CD4-positive, alpha-beta memory T cell (primary cell): ENCODE measurements at regions not wholly inside any gene's neighbourhood (a gene's known extent, or its start where the extent isn't known, plus 50 kb on each side); places are given as distances from the start of the nearest gene placed in this dataset.
"Not testable (repeated sequence)": the region's sequence is repeated elsewhere in the genome, so short reads cannot be mapped to it uniquely, and the experiment has no call there.

Experiments
- CTCF ChIA-PET: fragments of 350-600 bp; sonication (Branson Sonifier 250); formaldehyde crosslinking; loops from one replicate; lab custom pipeline; 2021; ENCODE audit warnings: inconsistent platforms; ENCODE audit not compliant: partially characterized antibody; lab: Charles Lee
- POLR2A ChIA-PET: fragments of 350-600 bp; sonication (Branson Sonifier 250); formaldehyde crosslinking; loops from one replicate; lab custom pipeline; 2021; ENCODE audit not compliant: partially characterized antibody; lab: Charles Lee
- DNase-seq, 5 donors: peaks; one replicate each; pipeline versions ENCODE4 v3.0.0 to v3.0.0-alpha.2; 2020 to 2022; ENCODE audit warnings: mixed read lengths in 1 of 5
- H3K27ac ChIP-seq: one replicate; pipeline ENCODE4 v1.7.0; 2013; ENCODE audit warnings: low read depth, low read length
- H3K27me3 ChIP-seq: 2 replicates; pipeline ENCODE4 v1.7.0; 2013; ENCODE audit warnings: mild to moderate bottlenecking, low read length, moderate library complexity; ENCODE audit not compliant: insufficient read depth
- H3K36me3 ChIP-seq: 2 replicates; pipeline ENCODE4 v1.7.0; 2013; ENCODE audit warnings: mild to moderate bottlenecking, low read length, moderate library complexity; ENCODE audit not compliant: insufficient read depth
- H3K4me1 ChIP-seq: 2 replicates; pipeline ENCODE4 v1.7.0; 2013; ENCODE audit warnings: mild to moderate bottlenecking, low read length, moderate library complexity; ENCODE audit not compliant: insufficient read depth
- H3K4me3 ChIP-seq, 2 donors: one replicate each; pipeline ENCODE4 v1.7.0; 2013; ENCODE audit warnings: low read length in 2 of 2, mild to moderate bottlenecking in 1 of 2
- H3K9me3 ChIP-seq, 2 donors: one replicate each; pipeline ENCODE4 v1.7.0; 2013; ENCODE audit warnings: low read length in 2 of 2, control low read depth in 1 of 2; ENCODE audit not compliant: control insufficient read depth in 1 of 2
- H3K27ac Mint-ChIP-seq, 7 donors: one replicate each; pipeline ENCODE4 v1.8.0; 2020 to 2021; ENCODE audit warnings: mixed read lengths in 7 of 7, mild to moderate bottlenecking in 6 of 7, inconsistent platforms in 3 of 7, moderate library complexity in 3 of 7
- H3K27me3 Mint-ChIP-seq, 2 donors: one replicate each; pipeline ENCODE4 v1.8.0; 2020 to 2021; ENCODE audit warnings: mixed read lengths in 2 of 2
- H3K36me3 Mint-ChIP-seq, 2 donors: one replicate each; pipeline ENCODE4 v1.8.0; 2020 to 2021; ENCODE audit warnings: mixed read lengths in 2 of 2, inconsistent platforms in 1 of 2, mild to moderate bottlenecking in 1 of 2
- H3K4me1 Mint-ChIP-seq, 4 donors: one replicate each; pipeline ENCODE4 v1.8.0; 2020 to 2021; ENCODE audit warnings: mixed read lengths in 4 of 4, mild to moderate bottlenecking in 1 of 4
- H3K4me3 Mint-ChIP-seq, 8 donors: one replicate each; pipeline ENCODE4 v1.8.0; 2020 to 2021; ENCODE audit warnings: mixed read lengths in 8 of 8, mild to moderate bottlenecking in 7 of 8, moderate library complexity in 6 of 8, inconsistent platforms in 3 of 8
- H3K9me3 Mint-ChIP-seq, 8 donors: one replicate each; pipeline ENCODE4 v1.8.0; 2020 to 2021; ENCODE audit warnings: mixed read lengths in 8 of 8, mild to moderate bottlenecking in 5 of 8, inconsistent platforms in 3 of 8, moderate library complexity in 1 of 8
- intact Hi-C: fragments of 100-400 bp; cut with micrococcal nuclease; formaldehyde crosslinking; loops from one replicate; pipeline ENCODE4 v1.15.1; 2023

GRCh38 chr2:94767336-94767735 lies 103.9 kb upstream of the TEKT4 start:
- ChIA-PET CTCF (no interaction called here), POLR2A (no interaction called here)
- no peaks in the 10 kb centered on the region for H3K36me3 Mint-ChIP-seq
- no peak overlapping the region for H3K27ac ChIP-seq
- H3K9me3 Mint-ChIP-seq, result peaks cover 0 to 7% (median 0%) of the 10 kb centered on the region in 8 donors
- no peaks in the 10 kb centered on the region for H3K36me3 ChIP-seq
- H3K27me3 ChIP-seq, result no peaks in the 10 kb centered on the region
- no peak overlapping the region for H3K27ac Mint-ChIP-seq
- H3K4me1 ChIP-seq, result no peaks in the 10 kb centered on the region
- peaks cover 0 to 9% (median under 1%) of the 10 kb centered on the region in 4 donors for H3K4me1 Mint-ChIP-seq
- H3K9me3 ChIP-seq, result no peaks in the 10 kb centered on the region
- DNase-seq, result no peak
- no peak overlapping the region for H3K4me3 Mint-ChIP-seq
- H3K27me3 Mint-ChIP-seq, result no peaks in the 10 kb centered on the region
- no peak overlapping the region for H3K4me3 ChIP-seq
- intact Hi-C loops, result no loop called here

GRCh38 chr2:94769733-94770132 lies 101.5 kb upstream of the TEKT4 start:
- Histone ChIP-seq H3K27me3 (no peaks in the 10 kb centered on the region), H3K27ac (no peak overlapping the region), H3K4me3 (no peak overlapping the region), H3K4me1 (no peaks in the 10 kb centered on the region), H3K36me3 (no peaks in the 10 kb centered on the region), H3K9me3 (no peaks in the 10 kb centered on the region)
- ChIA-PET POLR2A (no interaction called here), CTCF (no interaction called here)
- H3K27ac Mint-ChIP-seq, result no peak overlapping the region
- peaks cover 0 to 3% (median 0%) of the 10 kb centered on the region in 4 donors for H3K4me1 Mint-ChIP-seq
- no peaks in the 10 kb centered on the region for H3K27me3 Mint-ChIP-seq
- DNase-seq, result no peak
- H3K4me3 Mint-ChIP-seq, result no peak overlapping the region
- no peaks in the 10 kb centered on the region for H3K36me3 Mint-ChIP-seq
- intact Hi-C loops, result no loop called here
- H3K9me3 Mint-ChIP-seq, result peaks cover 0 to 3% (median 0%) of the 10 kb centered on the region in 8 donors

GRCh38 chr2:94774851-94775250 lies 96.4 kb upstream of the TEKT4 start:
- H3K27ac Mint-ChIP-seq, result no peak overlapping the region
- peaks cover 0 to 3% (median 0%) of the 10 kb centered on the region in 4 donors for H3K4me1 Mint-ChIP-seq
- H3K4me3 Mint-ChIP-seq, result no peak overlapping the region
- Histone ChIP-seq H3K27ac (no peak overlapping the region), H3K9me3 (no peaks in the 10 kb centered on the region), H3K36me3 (no peaks in the 10 kb centered on the region), H3K4me1 (no peaks in the 10 kb centered on the region), H3K4me3 (no peak overlapping the region), H3K27me3 (no peaks in the 10 kb centered on the region)
- no peak for DNase-seq
- intact Hi-C loops, result no loop called here
- ChIA-PET CTCF (no interaction called here), POLR2A (no interaction called here)
- no peaks in the 10 kb centered on the region for H3K27me3 Mint-ChIP-seq
- no peaks in the 10 kb centered on the region for H3K36me3 Mint-ChIP-seq
- H3K9me3 Mint-ChIP-seq, result peaks cover 0 to 3% (median 0%) of the 10 kb centered on the region in 8 donors

DNA sequence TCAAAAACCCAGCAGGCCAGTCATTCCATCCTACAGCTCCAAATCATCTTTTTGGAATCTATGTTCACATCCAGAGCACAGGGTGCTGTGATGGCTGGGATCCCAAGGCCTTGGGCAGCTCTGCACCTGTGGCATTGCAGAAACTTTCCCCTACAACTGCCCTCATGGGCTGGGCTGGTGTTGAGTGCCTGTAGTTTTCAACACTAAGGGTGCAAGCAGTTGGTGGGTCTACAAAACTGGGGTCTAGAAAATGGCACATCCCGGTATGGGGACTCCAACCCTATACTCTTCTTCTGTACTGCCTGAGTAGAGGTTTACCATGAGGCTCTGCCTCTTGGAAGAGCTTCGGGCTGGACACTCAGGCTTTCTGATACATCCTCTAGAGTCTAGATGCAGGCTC lies 95.2 kb upstream of the TEKT4 start:
- Histone ChIP-seq H3K36me3 (no peaks in the 10 kb centered on the region), H3K9me3 (no peaks in the 10 kb centered on the region), H3K27ac (no peak overlapping the region), H3K4me3 (no peak overlapping the region), H3K27me3 (no peaks in the 10 kb centered on the region), H3K4me1 (no peaks in the 10 kb centered on the region)
- no peak for DNase-seq
- CTCF ChIA-PET, result no interaction called here
- Mint-ChIP-seq H3K27me3 (no peaks in the 10 kb centered on the region), H3K4me1 (peaks cover 0 to 3% (median 0%) of the 10 kb centered on the region in 4 donors), H3K27ac (no peak overlapping the region), H3K36me3 (no peaks in the 10 kb centered on the region), H3K4me3 (no peak overlapping the region), H3K9me3 (peaks cover 0 to 3% (median 0%) of the 10 kb centered on the region in 8 donors)
- intact Hi-C loops, result no loop called here
- POLR2A ChIA-PET, result no interaction called here

DNA sequence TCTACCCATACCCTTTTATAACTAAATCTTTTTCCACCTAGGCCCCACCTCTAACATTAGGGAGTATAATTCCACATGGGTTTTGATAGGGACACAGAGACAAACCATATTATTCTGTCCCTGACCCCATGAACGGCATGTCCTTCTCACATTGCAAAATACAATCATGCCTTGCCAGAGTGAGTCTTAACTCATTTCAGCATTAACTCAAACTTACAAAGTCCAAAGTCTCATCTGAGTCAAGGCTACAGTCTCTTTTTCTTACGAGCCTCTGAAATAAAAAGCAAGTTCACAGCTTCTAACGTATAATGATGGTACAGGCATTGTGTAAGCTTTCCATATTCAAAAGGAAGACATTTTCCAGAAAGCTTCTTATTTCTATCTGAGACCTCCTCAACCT lies 86.1 kb upstream of the TEKT4 start:
- H3K4me3 ChIP-seq, H3K27ac ChIP-seq, H3K36me3 ChIP-seq, POLR2A ChIA-PET, H3K27me3 Mint-ChIP-seq, H3K27ac Mint-ChIP-seq, intact Hi-C loops, DNase-seq, H3K9me3 Mint-ChIP-seq, H3K9me3 ChIP-seq, H3K36me3 Mint-ChIP-seq, H3K27me3 ChIP-seq, H3K4me3 Mint-ChIP-seq, CTCF ChIA-PET, H3K4me1 ChIP-seq, H3K4me1 Mint-ChIP-seq: not testable (repeated sequence)

- H3K36me3 Mint-ChIP-seq, intact Hi-C loops, H3K9me3 Mint-ChIP-seq, H3K4me1 ChIP-seq, H3K4me3 Mint-ChIP-seq, H3K36me3 ChIP-seq, H3K27me3 ChIP-seq, POLR2A ChIA-PET, DNase-seq, CTCF ChIA-PET, H3K27ac Mint-ChIP-seq, H3K27me3 Mint-ChIP-seq, H3K27ac ChIP-seq, H3K9me3 ChIP-seq, H3K4me1 Mint-ChIP-seq, H3K4me3 ChIP-seq: not testable (repeated sequence)
Measured at GRCh38 chr2:94786424-94786823, 84.8 kb upstream of the TEKT4 start.

DNA sequence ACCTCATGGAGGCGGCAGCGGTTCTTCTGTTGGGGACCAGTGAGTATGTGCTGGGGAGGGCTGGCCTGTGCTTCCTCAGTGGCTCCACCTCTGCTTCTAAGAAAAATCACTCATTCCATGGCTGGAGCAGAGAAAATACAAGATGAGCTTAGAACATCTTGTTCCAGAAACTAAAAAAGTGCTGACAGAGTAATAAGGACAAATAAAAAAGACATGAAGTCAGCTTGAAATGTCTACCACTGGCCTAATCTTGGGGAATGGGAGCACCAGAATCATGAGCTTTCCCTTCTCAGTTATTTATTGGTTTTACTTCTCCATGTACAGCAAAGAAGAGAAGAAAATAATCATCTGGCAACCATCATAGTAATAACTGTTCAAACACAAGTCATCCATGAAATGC lies 81.1 kb upstream of the TEKT4 start:
- H3K27me3 Mint-ChIP-seq, H3K27ac Mint-ChIP-seq, CTCF ChIA-PET: not testable (repeated sequence)

DNA sequence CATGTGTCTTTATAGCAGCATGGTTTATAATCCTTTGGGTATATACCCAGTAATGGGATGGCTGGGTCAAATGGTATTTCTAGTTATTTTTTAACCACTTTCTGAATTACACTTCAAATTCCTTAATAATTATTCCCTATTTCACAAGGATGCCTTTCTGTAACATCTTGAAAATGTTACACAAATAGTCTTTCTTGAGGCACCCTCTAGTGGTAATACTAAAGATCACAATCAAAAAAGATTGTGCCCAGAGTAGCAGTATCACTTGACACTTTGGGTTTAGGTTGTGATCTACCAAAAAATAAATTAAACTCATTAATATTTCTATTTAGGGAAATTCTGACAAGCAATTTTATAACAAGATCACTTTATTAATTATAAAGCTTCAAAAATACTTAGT lies 74.0 kb upstream of the TEKT4 start:
- H3K27me3 ChIP-seq, POLR2A ChIA-PET, H3K4me3 Mint-ChIP-seq, CTCF ChIA-PET, H3K4me1 Mint-ChIP-seq, H3K27me3 Mint-ChIP-seq, H3K9me3 ChIP-seq, intact Hi-C loops, H3K27ac ChIP-seq, H3K9me3 Mint-ChIP-seq, H3K4me3 ChIP-seq, H3K4me1 ChIP-seq, DNase-seq, H3K36me3 Mint-ChIP-seq, H3K27ac Mint-ChIP-seq, H3K36me3 ChIP-seq: not testable (repeated sequence)

More for the DNA sequence above, 81.1 kb upstream of the TEKT4 start:
- H3K27ac ChIP-seq, H3K4me1 Mint-ChIP-seq, POLR2A ChIA-PET, H3K36me3 ChIP-seq, H3K36me3 Mint-ChIP-seq, H3K9me3 ChIP-seq, H3K9me3 Mint-ChIP-seq, H3K27me3 ChIP-seq, H3K4me1 ChIP-seq, H3K4me3 Mint-ChIP-seq, intact Hi-C loops, DNase-seq, H3K4me3 ChIP-seq: not testable (repeated sequence)
